Nucleus accumbens (tissue), 56 donors: ENCODE measurements at regions not wholly inside any gene's neighbourhood (a gene's known extent, or its start where the extent isn't known, plus 50 kb on each side); places are given as distances from the start of the nearest gene placed in this dataset.
"Not testable (repeated sequence)": the region's sequence is repeated elsewhere in the genome, so short reads cannot be mapped to it uniquely, and the experiment has no call there.

Source experiments
- DNase-seq, 56 donors: peaks; one replicate each; lab custom pipeline; 2025; lab: John Stamatoyannopoulos, UW

DNA sequence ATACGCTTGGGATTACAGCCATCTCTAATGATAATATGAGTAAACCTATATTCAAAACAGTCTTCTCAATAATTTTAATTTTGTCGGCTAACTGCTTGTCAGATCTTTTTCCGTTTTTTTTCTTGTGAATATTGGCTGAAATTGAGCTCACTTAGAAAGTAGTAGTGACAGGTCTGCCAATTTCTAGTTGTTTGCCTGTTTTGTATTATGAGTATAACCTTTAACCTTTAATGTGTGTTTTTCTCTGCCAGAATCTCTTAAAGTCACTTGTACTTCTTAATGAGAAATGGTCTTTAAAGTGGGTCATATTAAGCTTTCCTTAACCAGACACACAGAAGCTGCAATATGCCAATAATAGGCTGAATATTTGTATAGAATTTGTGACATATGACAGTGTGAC is 511.0 kb downstream of the CSNK1G3 start:
- no peak for DNase-seq

DNA sequence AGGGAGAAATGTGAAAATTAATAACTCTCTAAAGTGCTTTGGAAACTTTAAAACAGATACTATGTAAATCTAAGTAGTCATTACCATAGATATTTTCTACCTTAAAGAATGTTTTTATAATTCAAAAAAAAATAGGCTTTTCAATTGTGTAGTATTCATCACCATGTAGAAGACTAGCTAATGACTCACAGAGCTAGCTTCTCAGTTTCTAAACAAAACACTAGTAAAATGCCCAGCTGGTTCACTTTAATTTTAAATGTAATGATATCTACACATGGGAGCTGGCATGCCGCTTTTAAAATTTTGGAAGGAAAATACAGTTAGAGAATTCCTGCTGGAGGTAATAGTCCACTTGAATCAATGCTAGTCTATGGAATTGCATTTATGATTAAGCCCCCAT is 509.8 kb downstream of the CSNK1G3 start:
- DNase-seq: no peak

DNA sequence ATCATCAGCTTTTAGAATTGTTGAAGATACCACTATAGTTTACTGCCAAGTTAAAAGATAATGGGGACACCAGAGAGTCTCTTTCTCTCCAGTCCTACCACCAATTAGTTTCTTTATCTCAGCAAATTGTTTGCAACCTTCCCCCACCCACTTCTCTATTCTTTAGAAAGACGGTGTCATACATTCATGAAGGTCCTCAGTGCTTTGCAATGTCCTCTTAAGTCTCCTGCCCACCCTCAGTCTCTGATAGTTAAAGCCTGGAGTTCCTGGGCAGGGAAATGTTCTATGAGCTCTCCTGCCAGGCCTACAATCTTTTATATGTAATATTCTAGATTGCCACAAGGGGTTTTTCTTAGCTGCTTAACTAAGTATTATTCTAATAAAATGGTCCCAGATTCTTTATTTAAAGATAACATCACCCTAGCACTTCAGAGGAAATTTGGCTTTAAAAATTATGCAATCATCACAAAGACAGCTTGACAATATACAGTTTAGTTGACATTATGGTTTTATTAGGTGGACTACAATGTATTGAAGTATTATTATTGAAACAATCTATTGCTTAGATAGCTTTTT is 509.2 kb downstream of the CSNK1G3 start:
- no peak for DNase-seq

DNA sequence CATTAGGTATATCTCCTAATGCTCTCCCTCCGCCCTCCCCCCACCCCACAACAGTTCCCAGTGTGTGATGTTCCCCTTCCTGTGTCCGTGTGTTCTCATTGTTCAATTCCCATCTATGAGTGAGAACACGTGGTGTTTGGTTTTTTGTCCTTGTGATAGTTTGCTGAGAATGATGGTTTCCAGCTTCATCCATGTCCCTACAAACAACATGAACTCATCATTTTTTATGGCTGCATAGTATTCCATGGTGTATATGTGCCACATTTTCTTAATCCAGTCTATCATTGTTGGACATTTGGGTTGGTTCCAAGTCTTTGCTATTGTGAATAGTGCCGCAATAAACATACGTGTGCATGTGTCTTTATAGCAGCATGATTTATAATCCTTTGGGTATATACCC is 505.3 kb downstream of the CSNK1G3 start:
- DNase-seq: not testable (repeated sequence)

DNA sequence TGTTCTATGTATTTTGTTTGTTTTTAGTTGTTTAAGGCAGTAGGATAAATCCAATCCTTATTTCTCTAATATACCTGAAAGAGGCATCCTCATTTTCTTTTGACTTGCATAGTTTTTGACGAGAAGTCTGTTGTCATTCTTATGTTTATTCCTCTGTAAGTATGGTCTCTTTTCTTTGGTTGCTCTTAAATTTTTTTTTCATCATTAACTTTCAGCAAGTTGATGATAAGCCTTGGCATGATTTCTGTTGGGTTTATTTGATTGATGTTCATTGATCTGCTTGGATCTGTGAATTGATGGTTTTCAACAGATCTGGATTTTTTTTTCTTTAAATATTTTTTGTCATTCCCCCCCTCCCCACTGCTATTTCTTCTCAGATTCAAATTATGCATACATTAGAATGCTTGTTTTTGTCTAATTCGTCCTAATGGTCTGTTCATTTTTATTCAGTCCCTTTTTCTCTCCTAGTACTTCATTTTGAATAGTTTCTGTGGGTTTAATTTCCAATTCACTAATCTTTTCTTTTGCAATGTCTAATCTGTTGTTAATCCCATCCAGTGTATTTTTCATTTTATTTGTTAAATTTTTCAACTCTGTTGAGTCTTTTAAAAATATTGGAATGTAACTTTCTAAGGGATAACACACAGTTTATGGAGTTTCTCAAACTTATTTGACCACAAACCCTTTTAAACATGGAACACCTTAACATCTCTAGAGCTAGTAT is 495.9 kb downstream of the CSNK1G3 start:
- no peak for DNase-seq

DNA sequence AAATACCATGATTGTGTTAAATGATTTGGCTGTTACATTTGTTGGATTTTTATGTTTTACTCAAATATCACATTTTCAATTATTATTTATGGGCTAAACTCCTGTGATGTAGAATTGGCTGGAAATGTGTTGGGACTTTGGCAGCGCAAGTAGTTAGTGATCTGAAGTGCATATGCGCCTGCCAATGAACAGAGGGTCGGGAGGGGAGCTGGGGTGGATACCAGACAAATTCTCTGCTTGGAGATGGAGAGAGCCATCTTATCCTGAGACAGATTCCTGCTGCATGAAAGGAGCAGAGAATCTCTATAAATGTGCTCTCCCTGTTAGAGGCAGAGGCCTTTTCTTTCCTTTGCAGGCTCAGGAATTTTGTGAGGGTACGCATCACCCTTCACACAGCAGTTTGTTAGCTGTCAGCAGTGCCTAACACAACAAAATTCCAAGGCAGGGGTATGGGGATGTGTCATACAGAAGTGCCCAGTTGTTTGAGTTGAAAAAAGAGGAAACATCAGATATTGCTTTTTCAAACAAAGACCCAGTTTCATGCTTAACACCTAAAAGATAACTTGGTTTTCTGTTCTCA is 489.1 kb downstream of the CSNK1G3 start:
- peak in 1 of 56 donors; percentile 0 for DNase-seq

DNA sequence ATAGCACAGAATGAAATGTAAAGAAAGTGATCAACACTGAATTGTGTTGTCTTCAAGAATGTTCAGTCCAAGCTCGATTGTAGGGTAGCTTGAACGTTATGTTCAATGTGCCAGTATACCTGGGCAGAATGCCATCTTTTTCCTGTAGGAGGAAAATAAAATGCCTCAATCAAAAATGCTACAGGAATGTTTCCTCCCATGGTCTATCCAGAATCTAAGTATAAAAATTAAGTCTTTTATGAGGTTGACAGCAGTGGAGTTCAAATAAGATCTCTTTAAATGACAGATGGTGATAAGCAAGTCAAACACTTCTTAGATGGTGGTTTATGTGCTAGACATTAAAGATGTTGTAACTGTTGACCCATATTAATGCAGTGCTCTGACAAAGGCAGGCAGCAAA is 488.6 kb downstream of the CSNK1G3 start:
- DNase-seq: no peak

DNA sequence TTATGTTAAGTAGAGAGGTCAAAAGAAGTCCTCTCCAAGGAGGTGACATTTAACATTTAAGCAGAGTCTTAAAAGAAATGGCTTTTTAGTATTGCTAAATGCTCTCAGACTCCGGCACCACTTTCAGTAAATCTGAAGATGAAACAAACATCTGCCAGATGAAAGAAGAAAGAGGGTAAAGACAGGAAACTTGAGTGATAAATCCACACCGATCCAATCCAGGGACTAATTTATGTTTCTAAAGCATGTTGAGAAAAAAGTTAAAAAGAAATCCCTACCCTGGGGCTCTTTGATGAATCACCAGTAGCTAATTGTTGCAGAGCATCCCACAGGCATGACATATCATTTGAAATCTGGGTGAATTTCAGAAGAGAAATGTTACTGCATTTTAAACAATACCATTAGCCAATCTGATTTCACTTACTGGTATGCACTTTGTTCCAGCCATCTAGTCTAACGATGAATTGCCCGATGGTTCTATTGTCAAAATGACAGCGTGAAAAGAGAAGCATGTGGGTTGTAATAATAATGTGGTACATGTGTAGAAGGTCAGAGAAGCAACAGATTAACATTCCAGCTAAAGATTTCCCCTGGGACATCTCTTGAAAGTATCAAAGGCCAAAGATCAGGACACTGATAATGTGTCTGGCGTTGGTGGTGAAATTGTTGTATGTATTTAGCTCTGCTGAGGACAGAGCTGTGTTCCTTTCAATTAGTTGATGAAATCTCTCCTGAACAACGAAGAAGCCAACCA is 485.7 kb downstream of the CSNK1G3 start:
- DNase-seq: no peak

DNA sequence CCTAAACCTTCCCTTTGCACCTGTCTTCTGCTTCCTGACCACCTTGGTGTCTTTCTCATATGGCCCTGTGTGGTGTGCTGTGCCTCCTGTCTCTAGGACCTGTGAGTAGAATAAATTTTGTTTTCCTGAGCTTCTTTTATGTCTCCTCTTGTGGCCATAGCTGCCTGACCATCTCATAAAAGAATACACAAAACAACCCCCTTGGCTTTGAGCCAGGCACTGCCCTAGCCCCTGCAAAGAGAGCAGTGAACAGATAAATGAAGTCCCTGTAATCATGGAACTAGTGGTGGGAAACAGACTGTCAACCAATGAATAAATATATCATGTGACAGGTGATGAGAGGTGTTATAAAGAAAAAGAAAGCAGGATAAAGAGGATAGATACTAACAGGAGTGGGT is 485.1 kb downstream of the CSNK1G3 start:
- no peak for DNase-seq

DNA sequence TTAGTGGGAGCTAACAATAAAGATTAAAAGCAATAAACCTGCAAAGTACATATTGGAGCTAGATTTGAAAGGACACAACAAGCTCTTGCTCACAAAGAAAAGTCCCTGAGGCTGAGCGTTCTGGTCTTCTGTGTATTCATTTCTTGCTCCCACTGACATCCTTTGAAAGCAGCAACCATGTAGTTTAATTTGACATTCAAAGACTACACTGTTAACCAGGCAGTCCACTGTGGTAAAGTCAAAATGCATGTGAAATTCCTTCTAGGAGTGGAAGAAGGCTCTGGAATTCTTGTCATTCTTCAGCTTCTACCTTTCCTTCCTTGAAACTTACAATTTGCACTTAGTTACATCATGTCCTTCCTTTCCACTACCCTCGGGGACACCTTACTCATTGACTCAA is 480.7 kb downstream of the CSNK1G3 start:
- DNase-seq: no peak

DNA sequence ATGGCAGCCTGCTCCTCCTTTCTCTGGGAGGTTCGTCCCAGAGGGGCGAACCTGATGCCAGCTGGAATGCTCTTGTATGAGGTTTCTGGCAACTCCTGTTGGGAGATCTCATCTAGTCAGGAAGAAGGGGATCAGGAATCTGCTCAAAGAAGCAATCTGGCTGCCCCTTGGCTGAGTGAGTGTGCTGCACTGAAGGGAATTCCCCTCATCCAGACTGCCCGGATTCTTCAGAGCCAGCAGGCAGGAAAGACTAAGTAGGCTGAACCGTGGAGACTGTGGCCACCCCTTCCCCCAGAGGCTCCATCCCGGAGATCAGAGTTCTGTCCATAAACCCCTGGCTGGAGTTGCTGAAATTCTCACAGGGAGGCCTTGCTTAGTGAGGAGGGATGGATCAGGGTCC is 476.0 kb downstream of the CSNK1G3 start:
- no peak for DNase-seq

DNA sequence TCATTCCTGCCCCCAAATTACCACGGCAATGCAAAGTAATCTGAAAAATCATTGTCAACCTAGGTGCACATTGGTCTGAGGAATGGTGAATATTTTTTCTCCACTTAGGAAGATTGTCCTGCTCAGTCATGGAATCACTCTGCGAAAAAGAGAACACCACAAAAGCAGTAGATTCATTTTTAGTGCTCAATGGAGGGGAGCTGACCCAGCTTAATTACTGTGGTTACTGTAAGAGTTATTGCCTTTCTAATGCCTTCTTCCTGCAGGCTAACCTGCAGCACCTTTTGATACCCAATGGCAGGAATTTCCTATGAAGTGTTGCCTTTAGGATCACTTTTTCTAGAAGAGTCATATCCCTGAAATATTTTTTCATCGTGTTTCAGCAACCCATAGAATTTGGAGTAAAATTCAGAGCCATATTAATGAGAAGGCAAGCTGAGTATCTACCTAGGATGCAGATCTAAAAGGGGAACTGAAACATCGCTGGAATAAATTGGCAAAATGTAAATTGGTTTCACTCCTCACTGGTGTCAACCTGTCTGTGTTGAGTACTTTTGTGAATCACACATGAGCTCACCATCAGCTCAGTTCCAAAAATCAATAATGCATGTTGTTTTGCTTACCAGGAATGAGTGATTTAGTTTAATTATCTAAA is 464.5 kb downstream of the CSNK1G3 start:
- no peak for DNase-seq

DNA sequence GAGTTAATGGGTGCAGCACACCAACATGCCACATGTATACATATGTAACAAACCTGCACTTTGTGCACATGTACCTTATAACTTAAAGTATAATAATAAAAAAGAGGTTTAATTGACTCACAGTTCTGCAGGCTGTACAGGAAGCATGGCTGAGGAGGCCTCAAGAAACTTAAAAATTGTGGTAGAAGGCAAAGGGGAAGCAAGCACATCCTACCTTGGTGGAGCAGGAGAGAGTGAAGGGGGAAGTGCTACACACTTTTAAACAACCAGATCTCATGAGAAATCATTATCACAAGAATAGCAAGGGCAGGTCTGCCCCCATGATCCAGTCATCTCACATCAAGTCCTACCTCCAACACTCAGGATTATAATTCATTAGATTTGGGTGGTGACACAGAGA is 463.5 kb downstream of the CSNK1G3 start:
- DNase-seq: not testable (repeated sequence)

DNA sequence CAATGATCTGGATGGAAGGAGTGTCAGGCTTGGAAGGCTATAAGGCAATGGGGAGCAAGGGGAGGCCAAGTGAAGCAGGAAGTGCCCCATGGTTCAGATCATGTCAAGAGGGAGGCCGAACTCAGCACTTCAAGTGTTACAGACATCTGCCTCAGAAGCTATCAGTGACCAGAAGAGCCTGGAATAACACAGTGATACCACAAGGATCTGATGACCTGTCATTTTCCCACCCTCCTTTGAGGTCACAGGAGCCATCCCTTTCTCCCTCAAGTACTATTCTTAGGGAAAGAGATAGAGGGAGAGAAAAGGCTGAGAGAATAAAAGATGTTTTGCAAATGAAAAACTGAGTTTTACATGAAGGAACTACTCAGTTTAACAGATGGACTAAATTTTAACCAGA is 454.8 kb downstream of the CSNK1G3 start:
- DNase-seq: no peak

DNA sequence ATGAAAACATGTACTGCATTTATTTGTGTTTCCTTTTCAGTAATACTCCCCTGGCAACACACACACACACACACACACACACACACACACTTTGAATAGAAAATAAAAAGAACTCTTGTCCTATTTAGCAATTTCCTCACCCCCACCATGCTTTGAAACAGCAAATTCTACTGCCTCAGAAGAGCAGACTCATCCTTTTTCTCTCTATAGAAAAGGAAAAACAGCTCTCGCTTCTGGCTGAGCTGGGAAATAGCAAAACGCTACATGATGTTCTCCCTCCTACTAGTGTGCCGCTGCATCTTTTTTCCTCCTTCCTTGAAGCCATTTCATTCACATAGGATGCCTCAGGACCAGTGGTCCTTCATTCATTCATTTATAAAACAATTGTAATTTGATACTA is 453.6 kb downstream of the CSNK1G3 start:
- DNase-seq: peak in 4 of 56 donors; percentile 0 to 20 (median 2)

DNA sequence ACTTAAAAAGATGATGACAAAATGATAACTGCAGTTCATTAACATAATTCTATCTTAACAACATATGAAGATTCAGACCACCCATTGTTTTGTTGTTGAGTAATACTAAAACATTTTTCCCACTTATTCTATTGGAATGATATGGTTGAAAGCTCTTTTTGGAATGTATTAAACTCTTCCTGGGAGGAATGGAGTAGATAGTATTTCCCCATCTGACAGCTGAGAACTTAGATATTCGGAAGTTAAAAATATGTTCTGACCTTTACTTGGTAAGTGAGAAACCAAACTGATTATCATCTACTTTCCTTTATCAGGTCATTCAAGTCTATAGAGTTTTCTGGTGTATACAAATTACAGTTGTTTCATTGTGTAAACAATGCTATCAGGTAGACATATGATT is 452.9 kb downstream of the CSNK1G3 start:
- DNase-seq: no peak

DNA sequence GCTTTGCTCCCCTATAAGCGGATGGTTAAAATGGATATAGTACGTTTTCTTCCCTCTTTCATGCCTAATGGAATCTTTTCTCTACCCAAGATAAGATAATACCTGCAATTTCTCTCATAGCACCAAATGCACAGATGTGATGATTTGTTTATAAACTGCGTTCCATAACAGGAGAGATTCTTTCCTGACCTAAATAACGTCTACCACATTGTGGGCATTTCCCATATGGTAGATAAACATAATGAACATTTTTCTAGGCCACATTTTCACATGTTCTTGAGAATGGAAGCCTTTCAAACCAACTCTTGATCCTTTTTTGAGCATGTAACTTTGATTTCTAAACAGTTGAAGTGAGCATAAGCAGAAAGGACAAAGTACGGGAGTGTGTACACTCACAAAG is 448.5 kb downstream of the CSNK1G3 start:
- no peak for DNase-seq

DNA sequence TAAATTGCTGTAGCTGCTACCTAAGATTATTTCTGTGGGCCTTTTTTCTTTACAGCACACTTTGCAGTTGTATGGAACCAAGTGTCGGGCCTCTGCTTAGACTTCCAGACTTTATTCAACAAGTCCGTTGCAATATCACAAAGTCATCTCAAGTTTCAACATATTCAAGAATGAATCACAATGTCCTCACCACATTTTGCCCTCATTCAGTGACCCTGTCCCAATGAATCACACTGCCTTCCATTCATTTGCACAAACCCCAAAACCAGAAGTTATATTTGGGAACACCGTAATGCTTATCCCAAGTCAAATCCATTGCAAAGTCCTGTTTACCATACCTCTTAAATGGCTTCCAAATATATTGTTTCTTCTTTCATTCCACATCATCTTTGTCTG is 439.6 kb downstream of the CSNK1G3 start:
- DNase-seq: no peak

DNA sequence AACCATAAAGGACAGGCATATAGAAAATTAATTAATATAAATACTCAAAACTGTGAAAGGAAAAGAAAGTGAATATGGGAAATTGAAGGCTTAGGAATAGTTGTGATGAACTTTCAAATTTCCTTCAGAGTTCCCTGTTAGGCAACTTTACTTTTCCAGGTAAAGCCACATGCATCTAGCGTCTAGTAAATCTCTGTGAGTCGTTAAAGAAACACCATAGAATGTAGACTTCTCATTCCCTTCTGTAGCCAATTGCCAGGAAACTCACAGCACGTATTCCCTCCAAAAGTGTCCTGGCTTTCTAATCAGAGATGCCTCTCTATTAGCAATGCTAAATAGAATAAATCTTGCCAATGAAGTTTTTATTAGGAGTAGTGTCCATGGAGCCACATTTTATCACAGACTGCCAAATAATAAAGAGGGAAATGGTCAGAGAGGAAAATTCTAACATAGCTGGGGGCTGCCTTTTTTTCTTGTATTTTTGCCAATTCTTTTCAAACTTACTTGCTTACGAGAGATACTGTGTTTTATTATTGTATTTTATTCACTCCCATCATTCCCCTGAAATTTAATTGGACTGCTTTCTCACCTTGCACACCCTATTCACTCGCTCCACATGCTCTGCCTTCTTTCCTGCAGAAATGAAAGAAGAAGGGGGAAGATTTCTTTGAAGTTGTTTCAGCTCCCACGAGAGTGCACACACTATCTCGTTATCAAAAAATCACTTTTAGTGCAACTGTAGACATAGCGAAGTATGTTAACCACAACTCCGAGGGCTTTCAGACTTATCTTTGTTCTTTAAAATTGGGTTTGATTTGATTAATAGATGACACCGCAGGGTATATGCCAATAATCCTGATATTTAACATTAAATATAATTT is 439.0 kb downstream of the CSNK1G3 start:
- no peak for DNase-seq

DNA sequence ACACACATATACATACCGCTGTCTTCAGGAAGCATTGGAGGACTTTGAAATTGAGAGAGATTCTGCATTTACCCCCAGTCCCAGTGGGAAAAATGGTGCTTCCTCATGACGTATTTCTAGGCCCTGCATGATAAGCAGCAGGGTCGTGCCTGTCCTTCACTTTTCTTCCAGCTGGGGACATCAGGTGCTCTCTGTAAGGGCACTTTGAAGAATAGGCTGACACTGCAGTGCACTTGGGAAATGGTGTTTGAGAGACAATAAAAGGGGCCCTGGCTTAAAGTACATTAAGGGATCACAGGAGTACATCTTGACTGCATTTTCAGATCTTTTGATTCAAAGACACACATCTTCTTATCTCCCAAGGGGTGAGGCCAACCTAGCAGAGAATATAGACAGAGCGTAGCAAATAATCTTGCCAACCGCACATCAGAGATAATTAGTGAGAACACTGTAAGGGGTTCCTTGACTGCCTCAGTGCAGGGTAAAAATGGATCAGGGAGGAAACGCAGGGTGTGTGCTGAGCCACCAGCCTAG is 437.9 kb downstream of the CSNK1G3 start:
- no peak for DNase-seq
